WTC11 (cell line): ENCODE measurements at regions not wholly inside any gene's neighbourhood (a gene's known extent, or its start where the extent isn't known, plus 50 kb on each side); places are given as distances from the start of the nearest gene placed in this dataset.

Experiments
- ATAC-seq: fragments of 200-7000 bp; cut with Tn5 transposase; 2 replicates; pipeline ENCODE4 v1.10.0; 2021; ENCODE audit warnings: mild to moderate bottlenecking, moderate library complexity
- CTCF ChIA-PET: fragments of 300-600 bp; sonication (Branson Sonifier 250); formaldehyde crosslinking; loops from one replicate; lab custom pipeline; 2021; ENCODE audit warnings: antibody characterized with exemption; lab: Charles Lee
- POLR2A ChIA-PET: fragments of 350-600 bp; sonication (Branson Sonifier 250); formaldehyde crosslinking; loops from one replicate; lab custom pipeline; 2021; ENCODE audit warnings: antibody characterized with exemption; lab: Charles Lee
- DNase-seq: peaks from one replicate; pipeline ENCODE4 v3.0.0; 2021; ENCODE audit warnings: low spot score
- H3K27ac Mint-ChIP-seq: 2 replicates; pipeline ENCODE4 v1.8.0; 2021; ENCODE audit warnings: mixed read lengths
- H3K27me3 Mint-ChIP-seq: 2 replicates; pipeline ENCODE4 v1.8.0; 2021; ENCODE audit warnings: low read depth, mild to moderate bottlenecking, moderate library complexity, mixed read lengths
- H3K36me3 Mint-ChIP-seq: 2 replicates; pipeline ENCODE4 v1.8.0; 2021; ENCODE audit warnings: mixed read lengths
- H3K4me1 Mint-ChIP-seq: 2 replicates; pipeline ENCODE4 v1.8.0; 2022; ENCODE audit warnings: mixed read lengths
- H3K4me3 Mint-ChIP-seq: 2 replicates; pipeline ENCODE4 v1.8.0; 2021; ENCODE audit warnings: mild to moderate bottlenecking, moderate library complexity, mixed read lengths
- H3K9me3 Mint-ChIP-seq: 2 replicates; pipeline ENCODE4 v1.8.0; 2021; ENCODE audit warnings: mixed read lengths
- CDX4 ChIP-seq: fragments of 250-450 bp; sonication (Bioruptor Pico); IDR thresholded peaks from 2 replicates; pipeline ENCODE4 v1.9.0; 2021; ENCODE audit warnings: moderate library complexity, mild to moderate bottlenecking, inconsistent platforms, borderline replicate concordance
- CREB1 ChIP-seq: sonication (generic); formaldehyde crosslinking; IDR thresholded peaks from 2 replicates; pipeline ENCODE4 v1.8.0; 2023; ENCODE audit warnings: mild to moderate bottlenecking, missing genetic modification reagents
- E2F4 ChIP-seq: sonication (generic); formaldehyde crosslinking; IDR thresholded peaks from 2 replicates; pipeline ENCODE4 v1.8.1; 2022; ENCODE audit warnings: low read depth, mild to moderate bottlenecking, moderate library complexity, missing genetic modification reagents, borderline replicate concordance
- GRHL2 ChIP-seq: fragments of 250-450 bp; sonication (Bioruptor Pico); IDR thresholded peaks from 2 replicates; pipeline ENCODE4 v1.8.0; 2022; ENCODE audit warnings: mild to moderate bottlenecking, moderate library complexity; ENCODE audit not compliant: insufficient replicate concordance, severe bottlenecking
- GTF2I ChIP-seq: fragments of 250-450 bp; sonication (Bioruptor Pico); conservative IDR thresholded peaks from 2 replicates; pipeline ENCODE4 v1.4.0; 2021; ENCODE audit warnings: mild to moderate bottlenecking
- IRF2 ChIP-seq: sonication (generic); formaldehyde crosslinking; IDR thresholded peaks from 2 replicates; pipeline ENCODE4 v1.8.0; 2022; ENCODE audit warnings: low read depth, missing genetic modification reagents, borderline replicate concordance
- KAT7 ChIP-seq: sonication (generic); formaldehyde crosslinking; IDR thresholded peaks from 2 replicates; pipeline ENCODE4 v1.8.1; 2023; ENCODE audit warnings: missing genetic modification reagents, mild to moderate bottlenecking, borderline replicate concordance
- MAX ChIP-seq: sonication (generic); formaldehyde crosslinking; IDR thresholded peaks from 2 replicates; pipeline ENCODE4 v1.8.0; 2022; ENCODE audit warnings: mild to moderate bottlenecking, missing genetic modification reagents
- NFATC4 ChIP-seq: fragments of 250-450 bp; sonication (Bioruptor Pico); IDR thresholded peaks from 2 replicates; pipeline ENCODE4 v1.9.0; 2021; ENCODE audit warnings: mild to moderate bottlenecking
- NFE2L1 ChIP-seq: sonication (generic); formaldehyde crosslinking; IDR thresholded peaks from 2 replicates; pipeline ENCODE4 v1.8.1; 2023; ENCODE audit warnings: missing genetic modification reagents
- NFYB ChIP-seq: sonication (generic); formaldehyde crosslinking; conservative IDR thresholded peaks from 2 replicates; pipeline ENCODE4 v1.8.0; 2022; ENCODE audit warnings: low read depth, missing genetic modification reagents
- NR1H2 ChIP-seq: sonication (generic); formaldehyde crosslinking; IDR thresholded peaks from 2 replicates; pipeline ENCODE4 v1.9.0; 2021; ENCODE audit warnings: mild to moderate bottlenecking, moderate library complexity, missing genetic modification reagents
- NR2C2 ChIP-seq: sonication (generic); formaldehyde crosslinking; IDR thresholded peaks from 2 replicates; pipeline ENCODE4 v1.8.0; 2022; ENCODE audit warnings: mild to moderate bottlenecking, missing genetic modification reagents
- NR3C1 ChIP-seq: sonication (generic); formaldehyde crosslinking; conservative IDR thresholded peaks from 2 replicates; pipeline ENCODE4 v1.8.1; 2023; ENCODE audit warnings: low read depth, mild to moderate bottlenecking, missing genetic modification reagents
- OVOL2 ChIP-seq: fragments of 250-450 bp; sonication (Bioruptor Pico); IDR thresholded peaks from 2 replicates; pipeline ENCODE4 v1.9.0; 2021; ENCODE audit warnings: mild to moderate bottlenecking, borderline replicate concordance
- SMAD3 ChIP-seq: sonication (generic); formaldehyde crosslinking; IDR thresholded peaks from 2 replicates; pipeline ENCODE4 v1.8.0; 2022; ENCODE audit warnings: missing genetic modification reagents, mild to moderate bottlenecking, borderline replicate concordance
- SP1 ChIP-seq: sonication (generic); formaldehyde crosslinking; conservative IDR thresholded peaks from 2 replicates; pipeline ENCODE4 v1.8.1; 2022; ENCODE audit warnings: missing genetic modification reagents
- TEAD1 ChIP-seq: sonication (generic); formaldehyde crosslinking; IDR thresholded peaks from 2 replicates; pipeline ENCODE4 v1.8.0; 2022; ENCODE audit warnings: mild to moderate bottlenecking, missing genetic modification reagents
- ZNF263 ChIP-seq: sonication (generic); formaldehyde crosslinking; IDR thresholded peaks from 2 replicates; pipeline ENCODE4 v1.8.1; 2022; ENCODE audit warnings: low read depth, mild to moderate bottlenecking, moderate library complexity, missing genetic modification reagents
- ZNF512 ChIP-seq: sonication (generic); formaldehyde crosslinking; IDR thresholded peaks from 2 replicates; pipeline ENCODE4 v1.8.1; 2022; ENCODE audit warnings: missing genetic modification reagents, borderline replicate concordance
- TF ChIP-seq, protein P1 (sequence below): fragments of 250-450 bp; sonication (Bioruptor Pico); IDR thresholded peaks from 2 replicates; pipeline ENCODE4 v2.1.2; 2022; ENCODE audit warnings: mild to moderate bottlenecking, moderate library complexity
- TF ChIP-seq, protein P2 (sequence below): sonication (generic); formaldehyde crosslinking; IDR thresholded peaks from 2 replicates; pipeline ENCODE4 v1.8.0; 2023; ENCODE audit warnings: missing genetic modification reagents, mild to moderate bottlenecking, borderline replicate concordance
- TF ChIP-seq, protein P3 (sequence below): sonication (generic); formaldehyde crosslinking; IDR thresholded peaks from 2 replicates; pipeline ENCODE4 v1.8.0; 2023; ENCODE audit warnings: mild to moderate bottlenecking, missing genetic modification reagents

GRCh38 chr6:137737836-137738596 is 129.0 kb upstream of the TNFAIP3 start (continued):
- no peak for TF ChIP-seq E2F4 (CRISPR knock-in tag)
- no peak for TF ChIP-seq ZNF263 (CRISPR knock-in tag)
- TF ChIP-seq, protein P1, sequence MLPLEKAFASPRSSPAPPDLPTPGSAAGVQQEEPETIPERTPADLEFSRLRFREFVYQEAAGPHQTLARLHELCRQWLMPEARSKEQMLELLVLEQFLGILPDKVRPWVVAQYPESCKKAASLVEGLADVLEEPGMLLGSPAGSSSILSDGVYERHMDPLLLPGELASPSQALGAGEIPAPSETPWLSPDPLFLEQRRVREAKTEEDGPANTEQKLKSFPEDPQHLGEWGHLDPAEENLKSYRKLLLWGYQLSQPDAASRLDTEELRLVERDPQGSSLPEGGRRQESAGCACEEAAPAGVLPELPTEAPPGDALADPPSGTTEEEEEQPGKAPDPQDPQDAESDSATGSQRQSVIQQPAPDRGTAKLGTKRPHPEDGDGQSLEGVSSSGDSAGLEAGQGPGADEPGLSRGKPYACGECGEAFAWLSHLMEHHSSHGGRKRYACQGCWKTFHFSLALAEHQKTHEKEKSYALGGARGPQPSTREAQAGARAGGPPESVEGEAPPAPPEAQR, result no peak
- TF ChIP-seq NFATC4, result no peak
- no peak for TF ChIP-seq MAX (CRISPR knock-in tag)
- TF ChIP-seq NFYB (CRISPR knock-in tag), result no peak
- no peak for TF ChIP-seq OVOL2 (CRISPR knock-in tag)
- no peak for TF ChIP-seq GRHL2 (CRISPR knock-in tag)

- CTCF ChIA-PET, result no interaction called here
- Mint-ChIP-seq H3K27me3 (no peaks in the 10 kb centered on the region; the same call in 1 of the 2 replicates), H3K36me3 (no peaks in the 10 kb centered on the region), H3K9me3 (peaks cover 4% of the 10 kb centered on the region; the same call in 1 of the 2 replicates), H3K27ac (no peak overlapping the region), H3K4me1 (peaks cover 6% of the 10 kb centered on the region), H3K4me3 (no peak overlapping the region)
- DNase-seq, result no peak
- POLR2A ChIA-PET, result no interaction called here
- ATAC-seq, result no peak
- TF ChIP-seq SP1 (CRISPR knock-in tag) (no peak), NFE2L1 (CRISPR knock-in tag) (no peak), SMAD3 (CRISPR knock-in tag) (no peak), NR1H2 (CRISPR knock-in tag) (no peak), NR3C1 (CRISPR knock-in tag) (no peak), KAT7 (CRISPR knock-in tag) (no peak), CREB1 (CRISPR knock-in tag) (no peak), TEAD1 (no peak), ZNF512 (no peak), IRF2 (CRISPR knock-in tag) (no peak), GTF2I (no peak), NR2C2 (CRISPR knock-in tag) (no peak), ZNF263 (CRISPR knock-in tag) (no peak), CDX4 (CRISPR knock-in tag) (no peak)
- TF ChIP-seq, protein P2, sequence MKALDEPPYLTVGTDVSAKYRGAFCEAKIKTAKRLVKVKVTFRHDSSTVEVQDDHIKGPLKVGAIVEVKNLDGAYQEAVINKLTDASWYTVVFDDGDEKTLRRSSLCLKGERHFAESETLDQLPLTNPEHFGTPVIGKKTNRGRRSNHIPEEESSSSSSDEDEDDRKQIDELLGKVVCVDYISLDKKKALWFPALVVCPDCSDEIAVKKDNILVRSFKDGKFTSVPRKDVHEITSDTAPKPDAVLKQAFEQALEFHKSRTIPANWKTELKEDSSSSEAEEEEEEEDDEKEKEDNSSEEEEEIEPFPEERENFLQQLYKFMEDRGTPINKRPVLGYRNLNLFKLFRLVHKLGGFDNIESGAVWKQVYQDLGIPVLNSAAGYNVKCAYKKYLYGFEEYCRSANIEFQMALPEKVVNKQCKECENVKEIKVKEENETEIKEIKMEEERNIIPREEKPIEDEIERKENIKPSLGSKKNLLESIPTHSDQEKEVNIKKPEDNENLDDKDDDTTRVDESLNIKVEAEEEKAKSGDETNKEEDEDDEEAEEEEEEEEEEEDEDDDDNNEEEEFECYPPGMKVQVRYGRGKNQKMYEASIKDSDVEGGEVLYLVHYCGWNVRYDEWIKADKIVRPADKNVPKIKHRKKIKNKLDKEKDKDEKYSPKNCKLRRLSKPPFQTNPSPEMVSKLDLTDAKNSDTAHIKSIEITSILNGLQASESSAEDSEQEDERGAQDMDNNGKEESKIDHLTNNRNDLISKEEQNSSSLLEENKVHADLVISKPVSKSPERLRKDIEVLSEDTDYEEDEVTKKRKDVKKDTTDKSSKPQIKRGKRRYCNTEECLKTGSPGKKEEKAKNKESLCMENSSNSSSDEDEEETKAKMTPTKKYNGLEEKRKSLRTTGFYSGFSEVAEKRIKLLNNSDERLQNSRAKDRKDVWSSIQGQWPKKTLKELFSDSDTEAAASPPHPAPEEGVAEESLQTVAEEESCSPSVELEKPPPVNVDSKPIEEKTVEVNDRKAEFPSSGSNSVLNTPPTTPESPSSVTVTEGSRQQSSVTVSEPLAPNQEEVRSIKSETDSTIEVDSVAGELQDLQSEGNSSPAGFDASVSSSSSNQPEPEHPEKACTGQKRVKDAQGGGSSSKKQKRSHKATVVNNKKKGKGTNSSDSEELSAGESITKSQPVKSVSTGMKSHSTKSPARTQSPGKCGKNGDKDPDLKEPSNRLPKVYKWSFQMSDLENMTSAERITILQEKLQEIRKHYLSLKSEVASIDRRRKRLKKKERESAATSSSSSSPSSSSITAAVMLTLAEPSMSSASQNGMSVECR (CRISPR knock-in tag), result no peak
- TF ChIP-seq, protein P3, sequence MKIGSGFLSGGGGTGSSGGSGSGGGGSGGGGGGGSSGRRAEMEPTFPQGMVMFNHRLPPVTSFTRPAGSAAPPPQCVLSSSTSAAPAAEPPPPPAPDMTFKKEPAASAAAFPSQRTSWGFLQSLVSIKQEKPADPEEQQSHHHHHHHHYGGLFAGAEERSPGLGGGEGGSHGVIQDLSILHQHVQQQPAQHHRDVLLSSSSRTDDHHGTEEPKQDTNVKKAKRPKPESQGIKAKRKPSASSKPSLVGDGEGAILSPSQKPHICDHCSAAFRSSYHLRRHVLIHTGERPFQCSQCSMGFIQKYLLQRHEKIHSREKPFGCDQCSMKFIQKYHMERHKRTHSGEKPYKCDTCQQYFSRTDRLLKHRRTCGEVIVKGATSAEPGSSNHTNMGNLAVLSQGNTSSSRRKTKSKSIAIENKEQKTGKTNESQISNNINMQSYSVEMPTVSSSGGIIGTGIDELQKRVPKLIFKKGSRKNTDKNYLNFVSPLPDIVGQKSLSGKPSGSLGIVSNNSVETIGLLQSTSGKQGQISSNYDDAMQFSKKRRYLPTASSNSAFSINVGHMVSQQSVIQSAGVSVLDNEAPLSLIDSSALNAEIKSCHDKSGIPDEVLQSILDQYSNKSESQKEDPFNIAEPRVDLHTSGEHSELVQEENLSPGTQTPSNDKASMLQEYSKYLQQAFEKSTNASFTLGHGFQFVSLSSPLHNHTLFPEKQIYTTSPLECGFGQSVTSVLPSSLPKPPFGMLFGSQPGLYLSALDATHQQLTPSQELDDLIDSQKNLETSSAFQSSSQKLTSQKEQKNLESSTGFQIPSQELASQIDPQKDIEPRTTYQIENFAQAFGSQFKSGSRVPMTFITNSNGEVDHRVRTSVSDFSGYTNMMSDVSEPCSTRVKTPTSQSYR (CRISPR knock-in tag), result no peak
Observed at GRCh38 chr6:137738931-137739504, 128.0 kb upstream of the TNFAIP3 start.
